ENCODE measurements at regions not wholly inside any gene's neighbourhood (a gene's known extent, or its start where the extent isn't known, plus 50 kb on each side); places are given as distances from the start of the nearest gene placed in this dataset.

GRCh38 chr6:122198922-122199321, 200.5 kb upstream of the HSF2 start (continued):
- TF ChIP-seq ZNF623 (tag by site-specific recombination; IDR thresholded peaks at IDR 0.05), result no peak
- 0 out of 2 replicates have a peak, but pooled peaks have one; percentile 22 for TF ChIP-seq ZBTB44 (tag by site-specific recombination; IDR thresholded peaks at IDR 0.05)
- 0 out of 2 replicates have a peak, but pooled peaks have one; percentile 28 for TF ChIP-seq ZNF513 (tag by site-specific recombination; IDR thresholded peaks at IDR 0.05)
- no peak for TF ChIP-seq ZNF16 (tag by site-specific recombination; IDR thresholded peaks at IDR 0.05; ENCODE audit: low read depth)
- TF ChIP-seq ZNF843 (tag by site-specific recombination; IDR thresholded peaks at IDR 0.05), result peak; percentile 76
- peak; percentile 64 for TF ChIP-seq PRDM6 (tag by site-specific recombination; IDR thresholded peaks at IDR 0.05)
- no peak for TF ChIP-seq ZNF544 (tag by site-specific recombination; IDR thresholded peaks at IDR 0.05)
- TF ChIP-seq ZFP3 (tag by site-specific recombination; IDR thresholded peaks at IDR 0.05; ENCODE audit: low read depth), result no peak
- 0 out of 2 replicates have a peak, but pooled peaks have one; percentile 13 for TF ChIP-seq PRDM4 (tag by site-specific recombination; IDR thresholded peaks at IDR 0.05)
- no peak for TF ChIP-seq ZNF132 (tag by site-specific recombination; IDR thresholded peaks at IDR 0.05; ENCODE audit: borderline replicate concordance)
- peak; percentile 38; the same call in 1 of the 2 replicates for TF ChIP-seq TSHZ1 (tag by site-specific recombination; IDR thresholded peaks at IDR 0.05; ENCODE audit: borderline replicate concordance)
- no peak for TF ChIP-seq ZNF138 (tag by site-specific recombination; IDR thresholded peaks at IDR 0.05; ENCODE audit: borderline replicate concordance)
- TF ChIP-seq ZNF350 (tag by site-specific recombination; IDR thresholded peaks at IDR 0.05), result peak; percentile 40; the same call in 1 of the 2 replicates
- no peak for TF ChIP-seq MZF1 (tag by site-specific recombination; IDR thresholded peaks at IDR 0.05; ENCODE audit: borderline replicate concordance)
- 0 out of 2 replicates have a peak, but pooled peaks have one; percentile 47 for TF ChIP-seq BCL6B (tag by site-specific recombination; IDR thresholded peaks at IDR 0.05)
- TF ChIP-seq FEZF1 (tag by site-specific recombination; IDR thresholded peaks at IDR 0.05), result peak; percentile 76
